ENCODE measurements at regions not wholly inside any gene's neighbourhood (a gene's known extent, or its start where the extent isn't known, plus 50 kb on each side); places are given as distances from the start of the nearest gene placed in this dataset.
"Not testable (repeated sequence)": the region's sequence is repeated elsewhere in the genome, so short reads cannot be mapped to it uniquely, and the experiment has no call there.

GRCh38 chrY:20891440-20892160 is 135.7 kb downstream of the RPS4Y2 start:
- Histone ChIP-seq H3K4me3 (no peak overlapping the region), H3K27me3 (no peaks in the 10 kb centered on the region), H3K4me1 (no peaks in the 10 kb centered on the region), H3K36me3 (no peaks in the 10 kb centered on the region), H3K9me3 (no peaks in the 10 kb centered on the region), H3K27ac (no peak overlapping the region)
- intact Hi-C loops (cut with DNase I; ENCODE audit: low total_unique reads) = no loop called here
- ATAC-seq = no peak
- no peak for TF ChIP-seq POLR2A (IDR thresholded peaks at IDR 0.05)
- TF ChIP-seq, protein P1, sequence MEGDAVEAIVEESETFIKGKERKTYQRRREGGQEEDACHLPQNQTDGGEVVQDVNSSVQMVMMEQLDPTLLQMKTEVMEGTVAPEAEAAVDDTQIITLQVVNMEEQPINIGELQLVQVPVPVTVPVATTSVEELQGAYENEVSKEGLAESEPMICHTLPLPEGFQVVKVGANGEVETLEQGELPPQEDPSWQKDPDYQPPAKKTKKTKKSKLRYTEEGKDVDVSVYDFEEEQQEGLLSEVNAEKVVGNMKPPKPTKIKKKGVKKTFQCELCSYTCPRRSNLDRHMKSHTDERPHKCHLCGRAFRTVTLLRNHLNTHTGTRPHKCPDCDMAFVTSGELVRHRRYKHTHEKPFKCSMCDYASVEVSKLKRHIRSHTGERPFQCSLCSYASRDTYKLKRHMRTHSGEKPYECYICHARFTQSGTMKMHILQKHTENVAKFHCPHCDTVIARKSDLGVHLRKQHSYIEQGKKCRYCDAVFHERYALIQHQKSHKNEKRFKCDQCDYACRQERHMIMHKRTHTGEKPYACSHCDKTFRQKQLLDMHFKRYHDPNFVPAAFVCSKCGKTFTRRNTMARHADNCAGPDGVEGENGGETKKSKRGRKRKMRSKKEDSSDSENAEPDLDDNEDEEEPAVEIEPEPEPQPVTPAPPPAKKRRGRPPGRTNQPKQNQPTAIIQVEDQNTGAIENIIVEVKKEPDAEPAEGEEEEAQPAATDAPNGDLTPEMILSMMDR (IDR thresholded peaks at IDR 0.05 in 4 of 5, conservative IDR thresholded peaks at IDR 0.05 in 1 of 5) = no peak
- no peak for DNase-seq
- in situ Hi-C loops (cut with MboI; ENCODE audit: low sequenced_read_pairs in 4 of 4) = no loop called here

DNA sequence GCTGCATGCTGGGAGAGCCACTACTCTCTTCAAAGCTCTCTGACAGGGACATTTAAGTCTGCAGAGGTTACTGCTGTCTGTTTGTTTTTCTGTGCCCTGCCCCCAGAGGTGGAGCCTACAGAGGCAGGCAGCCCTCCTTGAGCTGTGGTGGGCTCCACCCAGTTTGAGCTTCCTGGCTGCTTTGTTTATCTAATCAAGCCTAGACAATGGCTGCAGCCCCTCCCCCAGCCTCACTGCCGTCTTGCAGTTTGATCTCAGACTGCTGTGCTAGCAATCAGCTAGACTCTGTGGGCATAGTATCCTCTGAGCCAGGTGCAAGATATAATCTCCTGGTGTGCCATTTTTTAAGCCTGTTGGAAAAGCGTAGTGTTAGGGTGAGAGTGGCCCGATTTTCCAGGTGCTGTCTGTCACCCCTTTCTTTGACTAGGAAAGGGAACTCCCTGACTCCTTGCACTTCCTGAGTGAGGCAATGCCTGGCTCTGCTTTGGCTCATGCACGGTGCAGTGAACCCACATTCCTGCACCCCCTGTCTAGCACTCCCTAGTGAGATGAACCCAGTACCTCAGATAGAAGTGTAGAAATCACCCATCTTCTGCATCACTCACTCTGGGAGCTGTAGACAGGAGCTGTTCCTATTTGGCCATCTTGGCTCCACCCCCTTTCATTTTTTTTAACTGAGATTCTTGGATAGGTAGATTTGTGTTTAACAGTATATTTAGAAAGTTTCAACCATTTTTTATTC is 169.6 kb downstream of the RPS4Y2 start:
- in situ Hi-C loops (cut with MboI; ENCODE audit: low sequenced_read_pairs in 4 of 4); H3K4me3 ChIP-seq; DNase-seq; H3K27me3 ChIP-seq; ATAC-seq; H3K36me3 ChIP-seq; H3K9me3 ChIP-seq; intact Hi-C loops (cut with DNase I; ENCODE audit: low total_unique reads); H3K4me1 ChIP-seq; H3K27ac ChIP-seq: not testable (repeated sequence)

DNA sequence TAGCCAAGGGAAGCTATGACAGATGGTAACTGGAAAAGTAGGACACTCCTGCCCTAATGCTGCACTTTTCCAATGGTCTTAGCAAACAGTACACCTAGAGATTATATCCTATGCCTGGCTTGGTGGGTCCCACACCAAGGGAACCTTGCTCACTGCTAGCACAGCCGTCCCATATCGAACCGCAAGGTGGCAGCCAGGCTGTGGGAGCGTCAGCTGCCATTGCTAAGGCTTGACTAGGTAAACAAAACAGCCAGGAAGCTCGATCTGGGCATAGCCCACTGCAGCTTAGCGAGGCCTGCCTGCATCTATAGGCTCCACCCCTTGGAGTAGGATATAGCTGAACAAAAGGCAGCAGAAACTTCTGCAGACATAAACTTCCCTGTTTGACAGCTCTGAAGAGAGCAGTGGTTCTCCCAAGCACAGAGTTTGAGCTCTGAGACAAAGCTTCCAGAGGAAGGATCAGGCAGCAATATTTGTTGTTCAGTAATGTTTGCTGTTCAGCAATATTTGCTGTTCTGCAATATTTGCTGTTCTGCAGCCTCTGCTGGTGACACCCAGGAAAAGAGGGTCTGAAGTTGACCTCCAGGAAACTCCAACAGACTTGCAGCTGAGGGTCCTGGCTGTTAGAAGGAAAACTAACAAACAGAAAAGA is 173.9 kb downstream of the RPS4Y2 start:
- in situ Hi-C loops (cut with MboI; ENCODE audit: low sequenced_read_pairs in 4 of 4) (no loop called here), intact Hi-C loops (cut with DNase I; ENCODE audit: low total_unique reads) (no loop called here)
- no peak overlapping the region for H3K27ac ChIP-seq
- H3K36me3 ChIP-seq = no peaks in the 10 kb centered on the region
- DNase-seq (no peak), ATAC-seq (no peak)
- TF ChIP-seq POLR2A (IDR thresholded peaks at IDR 0.05) = no peak
- TF ChIP-seq, protein P1 (IDR thresholded peaks at IDR 0.05 in 4 of 5, conservative IDR thresholded peaks at IDR 0.05 in 1 of 5) = no peak
- H3K27me3 ChIP-seq = no peaks in the 10 kb centered on the region
- H3K9me3 ChIP-seq = no peaks in the 10 kb centered on the region
- H3K4me3 ChIP-seq = no peak overlapping the region
- no peaks in the 10 kb centered on the region for H3K4me1 ChIP-seq

GRCh38 chrY:20936709-20937251 is 180.9 kb downstream of the RPS4Y2 start:
- ATAC-seq = not testable (repeated sequence)

DNA sequence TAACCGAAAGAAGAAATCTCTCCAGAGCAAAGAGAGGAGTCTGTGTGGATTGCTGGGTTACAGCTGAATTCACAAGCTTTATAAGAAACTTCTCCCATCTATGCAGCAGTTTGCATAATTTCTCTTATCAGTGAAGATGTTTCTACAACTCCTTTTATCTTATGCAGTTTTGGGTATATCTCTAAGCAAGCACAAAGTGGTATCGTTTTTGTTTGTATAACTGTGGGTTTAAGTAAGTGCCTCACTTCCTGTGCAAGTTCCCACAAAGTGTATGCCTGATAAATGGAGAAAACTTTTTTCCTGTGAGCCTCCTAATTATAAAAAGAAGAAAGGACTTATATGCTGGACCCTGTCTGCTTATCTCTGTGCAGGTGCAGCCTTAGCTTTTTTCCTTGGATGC is 205.6 kb downstream of the RPS4Y2 start:
- TF ChIP-seq, protein P1 (IDR thresholded peaks at IDR 0.05 in 4 of 5, conservative IDR thresholded peaks at IDR 0.05 in 1 of 5) = no peak
- no peak for TF ChIP-seq POLR2A (IDR thresholded peaks at IDR 0.05)
- H3K36me3 ChIP-seq = no peaks in the 10 kb centered on the region
- H3K9me3 ChIP-seq = no peaks in the 10 kb centered on the region
- no peak overlapping the region for H3K27ac ChIP-seq
- no peak for ATAC-seq
- no peak overlapping the region for H3K4me3 ChIP-seq
- H3K27me3 ChIP-seq = no peaks in the 10 kb centered on the region
- intact Hi-C loops (cut with DNase I; ENCODE audit: low total_unique reads) (no loop called here), in situ Hi-C loops (cut with MboI; ENCODE audit: low sequenced_read_pairs in 4 of 4) (no loop called here)
- no peaks in the 10 kb centered on the region for H3K4me1 ChIP-seq
- no peak for DNase-seq

More at GRCh38 chrY:20936709-20937251, 180.9 kb downstream of the RPS4Y2 start:
- H3K36me3 ChIP-seq; intact Hi-C loops (cut with DNase I; ENCODE audit: low total_unique reads); DNase-seq; H3K4me3 ChIP-seq; H3K27ac ChIP-seq; H3K4me1 ChIP-seq; H3K27me3 ChIP-seq; H3K9me3 ChIP-seq; in situ Hi-C loops (cut with MboI; ENCODE audit: low sequenced_read_pairs in 4 of 4): not testable (repeated sequence)
